IMR-90 (cell line): ENCODE measurements at regions not wholly inside any gene's neighbourhood (a gene's known extent, or its start where the extent isn't known, plus 50 kb on each side); places are given as distances from the start of the nearest gene placed in this dataset.

Experiments
- ATAC-seq: fragments of 200-7000 bp; cut with Tn5 transposase; 2 replicates; pipeline ENCODE4 v1.9.1; 2020; ENCODE audit warnings: low read depth, mild to moderate bottlenecking, moderate library complexity
- BruUV-seq: library from RNA; stranded (reverse); fragments of 400-500 nt; replicated peaks from 2 replicates; lab custom pipeline; 2021; lab: Mats Ljungman, UMichigan
- CTCF ChIA-PET: fragments of 300-600 bp; formaldehyde crosslinking; extraction: SDS; loops from one replicate; lab custom pipeline; 2021; ENCODE audit warnings: antibody characterized with exemption; lab: Yijun Ruan, JAX
- POLR2A ChIA-PET: fragments of 300-600 bp; sonication (Branson Sonifier 250); formaldehyde crosslinking; loops from one replicate; lab custom pipeline; 2022; ENCODE audit warnings: antibody characterized with exemption; ENCODE audit not compliant: unreplicated experiment; lab: Charles Lee
- DNase-seq: peaks from one replicate; pipeline ENCODE4 v3.0.0; 2013
- H2AFZ ChIP-seq: replicated peaks from 2 replicates; pipeline ENCODE3; 2013; ENCODE audit warnings: low read length, mild to moderate bottlenecking; ENCODE audit not compliant: poor library complexity
- H2AK5ac ChIP-seq: 2 replicates; pipeline ENCODE4 v1.6.1; 2013; ENCODE audit warnings: low read depth, low read length, inconsistent platforms
- H2AK9ac ChIP-seq: replicated peaks from 2 replicates; pipeline ENCODE3; 2013; ENCODE audit warnings: mild to moderate bottlenecking, low read depth, low read length, moderate library complexity; ENCODE audit not compliant: poor library complexity
- H2BK120ac ChIP-seq: 2 replicates; pipeline ENCODE4 v1.6.1; 2013; ENCODE audit warnings: low read depth, low read length, inconsistent platforms
- H2BK15ac ChIP-seq: 3 replicates; pipeline ENCODE4 v1.6.1; 2013; ENCODE audit warnings: low read depth, low read length, inconsistent platforms
- H2BK20ac ChIP-seq: 2 replicates; pipeline ENCODE4 v1.6.1; 2013; ENCODE audit warnings: low read depth, mild to moderate bottlenecking, inconsistent platforms, low read length, moderate library complexity
- H2BK5ac ChIP-seq: 2 replicates; pipeline ENCODE4 v1.6.1; 2013; ENCODE audit warnings: mild to moderate bottlenecking, low read depth, low read length, inconsistent platforms; ENCODE audit not compliant: poor library complexity, severe bottlenecking
- H3K14ac ChIP-seq: replicated peaks from 2 replicates; pipeline ENCODE4 v1.6.1; 2013; ENCODE audit warnings: low read depth, low read length, inconsistent platforms
- H3K18ac ChIP-seq: 2 replicates; pipeline ENCODE4 v1.6.1; 2013; ENCODE audit warnings: low read depth, low read length, control low read depth
- H3K23ac ChIP-seq: 2 replicates; pipeline ENCODE4 v1.6.1; 2013; ENCODE audit warnings: low read depth, low read length, inconsistent platforms
- H3K27ac ChIP-seq: 2 replicates; pipeline ENCODE4 v1.5.1; 2013; ENCODE audit warnings: mild to moderate bottlenecking, control low read depth, low read length; ENCODE audit not compliant: insufficient read depth
- H3K27me3 ChIP-seq: 2 replicates; pipeline ENCODE4 v1.6.1; 2013; ENCODE audit warnings: low read length; ENCODE audit not compliant: control insufficient read depth, insufficient read depth
- H3K36me3 ChIP-seq: 2 replicates; pipeline ENCODE4 v1.6.1; 2013; ENCODE audit warnings: low read length, mixed read lengths; ENCODE audit not compliant: control insufficient read depth, insufficient read depth
- H3K4ac ChIP-seq: 2 replicates; pipeline ENCODE4 v1.6.1; 2013; ENCODE audit warnings: low read depth, low read length, inconsistent platforms
- H3K4me1 ChIP-seq: 2 replicates; pipeline ENCODE4 v1.6.1; 2013; ENCODE audit warnings: low read length, mixed read lengths; ENCODE audit not compliant: control insufficient read depth, insufficient read depth
- H3K4me2 ChIP-seq: 2 replicates; pipeline ENCODE4 v1.6.1; 2013; ENCODE audit warnings: low read depth, mild to moderate bottlenecking, control low read depth, low read length, moderate library complexity
- H3K4me3 ChIP-seq: 2 replicates; pipeline ENCODE4 v1.5.1; 2013; ENCODE audit warnings: low read depth, mild to moderate bottlenecking, control low read depth, low read length, moderate library complexity; ENCODE audit not compliant: insufficient read depth
- H3K56ac ChIP-seq: 2 replicates; pipeline ENCODE4 v1.6.1; 2013; ENCODE audit warnings: low read length, inconsistent platforms; ENCODE audit not compliant: insufficient read depth; ENCODE audit errors: extremely low read depth
- H3K79me1 ChIP-seq, 2 experiments: 2 replicates each; pipeline ENCODE4 v1.6.1; 2013; ENCODE audit warnings: low read length in 2 of 2, inconsistent platforms in 1 of 2, low read depth in 1 of 2
- H3K9ac ChIP-seq: 2 replicates; pipeline ENCODE4 v1.6.1; 2013; ENCODE audit warnings: low read depth, low read length, control low read depth
- H3K9me1 ChIP-seq: 2 replicates; pipeline ENCODE4 v1.6.1; 2013; ENCODE audit warnings: low read length, inconsistent platforms; ENCODE audit not compliant: insufficient read depth
- H3K9me3 ChIP-seq: 2 replicates; pipeline ENCODE4 v1.6.1; 2013; ENCODE audit warnings: low read length; ENCODE audit not compliant: control insufficient read depth, insufficient read depth
- H4K20me1 ChIP-seq: 2 replicates; pipeline ENCODE4 v1.6.1; 2013; ENCODE audit warnings: low read length, inconsistent platforms; ENCODE audit not compliant: insufficient read depth
- H4K5ac ChIP-seq: 2 replicates; pipeline ENCODE4 v1.6.1; 2013; ENCODE audit warnings: mild to moderate bottlenecking, low read depth, low read length, control low read depth
- H4K8ac ChIP-seq, 2 experiments: 2 replicates each; pipeline ENCODE4 v1.6.1; 2013; ENCODE audit warnings: low read depth in 2 of 2, low read length in 2 of 2, control low read depth in 1 of 2, inconsistent platforms in 1 of 2
- H4K91ac ChIP-seq: 2 replicates; pipeline ENCODE4 v1.6.1; 2013; ENCODE audit warnings: low read depth, low read length, inconsistent platforms; ENCODE audit not compliant: insufficient read depth
- BHLHE40 ChIP-seq: fragments of 150-350 bp; IDR thresholded peaks from 2 replicates; pipeline ENCODE4 v1.6.1; 2016; ENCODE audit warnings: mild to moderate bottlenecking, low read depth, low read length
- CEBPB ChIP-seq: IDR thresholded peaks from 2 replicates; pipeline ENCODE4 v1.6.1; 2012; ENCODE audit warnings: low read depth, low read length, improper control_type of control experiment
- CHD1 ChIP-seq: IDR thresholded peaks from 2 replicates; pipeline ENCODE4 v1.6.1; 2012; ENCODE audit warnings: low read depth, low read length, improper control_type of control experiment
- FOS ChIP-seq: fragments of 150-350 bp; IDR thresholded peaks from 2 replicates; pipeline ENCODE4 v1.6.1; 2016; ENCODE audit warnings: low read depth, low read length
- MAFK ChIP-seq: IDR thresholded peaks from 2 replicates; pipeline ENCODE4 v1.6.1; 2012; ENCODE audit warnings: low read depth, low read length, improper control_type of control experiment
- MAZ ChIP-seq: IDR thresholded peaks from 2 replicates; pipeline ENCODE4 v1.6.1; 2012; ENCODE audit warnings: low read depth, mild to moderate bottlenecking, low read length, improper control_type of control experiment, moderate library complexity, borderline replicate concordance
- MXI1 ChIP-seq: IDR thresholded peaks from 2 replicates; pipeline ENCODE4 v1.6.1; 2012; ENCODE audit warnings: low read depth, mild to moderate bottlenecking, low read length, moderate library complexity, borderline replicate concordance
- NFE2L2 ChIP-seq: fragments of 150-350 bp; IDR thresholded peaks from 2 replicates; pipeline ENCODE4 v1.6.1; 2016; ENCODE audit warnings: low read depth, mild to moderate bottlenecking, low read length
- POLR2A ChIP-seq: IDR thresholded peaks from 2 replicates; pipeline ENCODE4 v1.6.1; 2012; ENCODE audit warnings: mild to moderate bottlenecking, low read depth, low read length
- RAD21 ChIP-seq: IDR thresholded peaks from 2 replicates; pipeline ENCODE4 v1.6.1; 2012; ENCODE audit warnings: low read length, improper control_type of control experiment
- RCOR1 ChIP-seq: IDR thresholded peaks from 2 replicates; pipeline ENCODE4 v1.6.1; 2012; ENCODE audit warnings: mild to moderate bottlenecking, low read length, improper control_type of control experiment; ENCODE audit not compliant: insufficient replicate concordance
- RFX5 ChIP-seq: IDR thresholded peaks from 2 replicates; pipeline ENCODE4 v1.8.0; 2012; ENCODE audit warnings: low read depth, mild to moderate bottlenecking, low read length, moderate library complexity
- SMC3 ChIP-seq: fragments of 150-350 bp; IDR thresholded peaks from 2 replicates; pipeline ENCODE4 v1.6.1; 2016; ENCODE audit warnings: low read depth, mild to moderate bottlenecking, antibody characterized with exemption, low read length, moderate library complexity
- dilution Hi-C: fragments of 300-500 bp; cut with HindIII; formaldehyde crosslinking; loops from one replicate; pipeline ENCODE4 v1.14.3; 2018; ENCODE audit warnings: low sequenced_read_pairs; ENCODE audit not compliant: unreplicated experiment
- in situ Hi-C: fragments of 300-500 bp; cut with MboI; formaldehyde crosslinking; loops from 3 replicates; pipeline ENCODE4 v1.14.3; 2019; ENCODE audit warnings: low sequenced_read_pairs, inconsistent platforms, mixed read lengths
- intact Hi-C: fragments of 100-400 bp; cut with micrococcal nuclease; formaldehyde crosslinking; loops from 2 replicates; pipeline ENCODE4 v1.10.0; 2022
- TF ChIP-seq, protein P1 (sequence below): conservative IDR thresholded peaks from 2 replicates; pipeline ENCODE4 v1.5.1; 2012; ENCODE audit warnings: mild to moderate bottlenecking, low read depth, low read length, improper control_type of control experiment
- TF ChIP-seq, protein P2 (sequence below): fragments of 150-350 bp; IDR thresholded peaks from 2 replicates; pipeline ENCODE4 v1.6.1; 2017; ENCODE audit warnings: mild to moderate bottlenecking, antibody characterized with exemption, low read length, low read depth
- TF ChIP-seq, protein P3 (sequence below): fragments of 150-350 bp; IDR thresholded peaks from 2 replicates; pipeline ENCODE4 v1.6.1; 2016; ENCODE audit warnings: low read depth, mild to moderate bottlenecking, low read length, moderate library complexity, borderline replicate concordance

DNA sequence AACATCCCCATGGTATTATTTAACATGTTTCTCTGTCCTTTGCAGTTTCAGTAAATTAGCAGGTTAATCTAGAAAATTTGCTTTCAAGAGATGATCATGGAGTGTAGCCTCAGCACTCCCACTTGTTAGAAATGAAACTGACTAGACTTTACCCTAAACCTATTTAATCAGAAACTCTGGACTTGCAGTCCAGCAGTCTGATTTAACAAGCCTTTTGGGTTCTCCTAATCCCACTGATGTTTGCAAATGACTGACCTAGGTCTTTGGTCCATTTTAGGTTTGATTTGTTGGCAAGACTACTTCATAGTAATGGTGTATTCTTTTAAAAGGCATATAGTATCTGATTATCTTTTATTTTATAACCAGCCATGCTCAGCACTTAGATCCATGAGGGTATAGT lies 55.5 kb upstream of the SLC25A13 start:
- H3K4ac ChIP-seq = no peak overlapping the region
- TF ChIP-seq RAD21 = no peak
- TF ChIP-seq, protein P1, sequence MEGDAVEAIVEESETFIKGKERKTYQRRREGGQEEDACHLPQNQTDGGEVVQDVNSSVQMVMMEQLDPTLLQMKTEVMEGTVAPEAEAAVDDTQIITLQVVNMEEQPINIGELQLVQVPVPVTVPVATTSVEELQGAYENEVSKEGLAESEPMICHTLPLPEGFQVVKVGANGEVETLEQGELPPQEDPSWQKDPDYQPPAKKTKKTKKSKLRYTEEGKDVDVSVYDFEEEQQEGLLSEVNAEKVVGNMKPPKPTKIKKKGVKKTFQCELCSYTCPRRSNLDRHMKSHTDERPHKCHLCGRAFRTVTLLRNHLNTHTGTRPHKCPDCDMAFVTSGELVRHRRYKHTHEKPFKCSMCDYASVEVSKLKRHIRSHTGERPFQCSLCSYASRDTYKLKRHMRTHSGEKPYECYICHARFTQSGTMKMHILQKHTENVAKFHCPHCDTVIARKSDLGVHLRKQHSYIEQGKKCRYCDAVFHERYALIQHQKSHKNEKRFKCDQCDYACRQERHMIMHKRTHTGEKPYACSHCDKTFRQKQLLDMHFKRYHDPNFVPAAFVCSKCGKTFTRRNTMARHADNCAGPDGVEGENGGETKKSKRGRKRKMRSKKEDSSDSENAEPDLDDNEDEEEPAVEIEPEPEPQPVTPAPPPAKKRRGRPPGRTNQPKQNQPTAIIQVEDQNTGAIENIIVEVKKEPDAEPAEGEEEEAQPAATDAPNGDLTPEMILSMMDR = no peak
- TF ChIP-seq NFE2L2 = no peak
- no peak for TF ChIP-seq SMC3
- TF ChIP-seq MXI1 = no peak
- TF ChIP-seq BHLHE40 = no peak
- no peak for TF ChIP-seq FOS
- TF ChIP-seq CHD1 = no peak
- TF ChIP-seq MAZ = no peak
- no peak for TF ChIP-seq RCOR1
- no peak for TF ChIP-seq POLR2A
- TF ChIP-seq RFX5 = no peak
- no peak for TF ChIP-seq CEBPB
- no peak for TF ChIP-seq MAFK
- TF ChIP-seq, protein P2, sequence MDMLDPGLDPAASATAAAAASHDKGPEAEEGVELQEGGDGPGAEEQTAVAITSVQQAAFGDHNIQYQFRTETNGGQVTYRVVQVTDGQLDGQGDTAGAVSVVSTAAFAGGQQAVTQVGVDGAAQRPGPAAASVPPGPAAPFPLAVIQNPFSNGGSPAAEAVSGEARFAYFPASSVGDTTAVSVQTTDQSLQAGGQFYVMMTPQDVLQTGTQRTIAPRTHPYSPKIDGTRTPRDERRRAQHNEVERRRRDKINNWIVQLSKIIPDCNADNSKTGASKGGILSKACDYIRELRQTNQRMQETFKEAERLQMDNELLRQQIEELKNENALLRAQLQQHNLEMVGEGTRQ = no peak
- TF ChIP-seq, protein P3, sequence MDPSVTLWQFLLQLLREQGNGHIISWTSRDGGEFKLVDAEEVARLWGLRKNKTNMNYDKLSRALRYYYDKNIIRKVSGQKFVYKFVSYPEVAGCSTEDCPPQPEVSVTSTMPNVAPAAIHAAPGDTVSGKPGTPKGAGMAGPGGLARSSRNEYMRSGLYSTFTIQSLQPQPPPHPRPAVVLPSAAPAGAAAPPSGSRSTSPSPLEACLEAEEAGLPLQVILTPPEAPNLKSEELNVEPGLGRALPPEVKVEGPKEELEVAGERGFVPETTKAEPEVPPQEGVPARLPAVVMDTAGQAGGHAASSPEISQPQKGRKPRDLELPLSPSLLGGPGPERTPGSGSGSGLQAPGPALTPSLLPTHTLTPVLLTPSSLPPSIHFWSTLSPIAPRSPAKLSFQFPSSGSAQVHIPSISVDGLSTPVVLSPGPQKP = no peak
- H4K20me1 ChIP-seq = no peaks in the 10 kb centered on the region
- no peaks in the 10 kb centered on the region for H3K36me3 ChIP-seq
- no peak overlapping the region for H4K91ac ChIP-seq
- H2BK120ac ChIP-seq = no peak overlapping the region
- no peak overlapping the region for H3K14ac ChIP-seq
- H2BK15ac ChIP-seq = no peak overlapping the region
- H3K79me1 ChIP-seq = no peaks in the 10 kb centered on the region
- no TSS peak for BruUV-seq
- H4K5ac ChIP-seq = no peak overlapping the region
- no peak overlapping the region for H3K27ac ChIP-seq
- H2BK5ac ChIP-seq = no peak overlapping the region
- no peak overlapping the region for H2AK5ac ChIP-seq
- no peak overlapping the region for H3K4me2 ChIP-seq
- in situ Hi-C loops = no loop called here
- H3K9me3 ChIP-seq = no peaks in the 10 kb centered on the region
- no peak overlapping the region for H3K4me3 ChIP-seq
- H4K8ac ChIP-seq = no peak overlapping the region
- ChIA-PET CTCF (no interaction called here), POLR2A (no interaction called here)
- no peak overlapping the region for H3K9ac ChIP-seq
- H3K18ac ChIP-seq = no peak overlapping the region
- H3K27me3 ChIP-seq = no peaks in the 10 kb centered on the region
- ATAC-seq (no peak), DNase-seq (no peak)
- dilution Hi-C loops = no loop called here
- H3K4me1 ChIP-seq = no peaks in the 10 kb centered on the region
- no peak overlapping the region for H3K56ac ChIP-seq
- no peak overlapping the region for H2AK9ac ChIP-seq
- no peak overlapping the region for H2AFZ ChIP-seq
- no peaks in the 10 kb centered on the region for H3K9me1 ChIP-seq
- no peak overlapping the region for H3K23ac ChIP-seq
- intact Hi-C loops = no loop called here
- no peak overlapping the region for H2BK20ac ChIP-seq
